GM21526 (cell line): ENCODE measurements at regions not wholly inside any gene's neighbourhood (a gene's known extent, or its start where the extent isn't known, plus 50 kb on each side); places are given as distances from the start of the nearest gene placed in this dataset.

Experiments
- ATAC-seq: cut with Tn5 transposase; IDR thresholded peaks from one replicate; pipeline ENCODE4 v1.9.1; 2021; ENCODE audit warnings: moderate library complexity; ENCODE audit not compliant: unreplicated experiment, low FRiP score

- ATAC-seq, result no peak
Observed at GRCh38 chr7:138405496-138405895, 54.6 kb upstream of the TRIM24 start.

GRCh38 chr7:138407792-138408191 lies 52.3 kb upstream of the TRIM24 start:
- ATAC-seq, result no peak
